CD14-positive monocyte (primary cell): ENCODE measurements at regions not wholly inside any gene's neighbourhood (a gene's known extent, or its start where the extent isn't known, plus 50 kb on each side); places are given as distances from the start of the nearest gene placed in this dataset.

Experiments
- DNase-seq, 3 donors: peaks; one replicate each; pipeline ENCODE4 v3.0.0-alpha.2; 2011 to 2022
- H2AFZ ChIP-seq: 2 replicates; pipeline ENCODE4 v1.6.0; 2012; ENCODE audit warnings: mild to moderate bottlenecking, low read depth, low read length, inconsistent platforms; ENCODE audit not compliant: insufficient read depth, poor library complexity, severe bottlenecking
- H3K27ac ChIP-seq, 2 donors: 1 replicate in 1 of 2; 2 replicates in 1 of 2; pipeline ENCODE4 v1.5.1; 2012 to 2013; ENCODE audit warnings: low read length in 2 of 2, control low read depth in 1 of 2, inconsistent platforms in 1 of 2, low read depth in 1 of 2, mild to moderate bottlenecking in 1 of 2
- H3K27me3 ChIP-seq, 2 donors: one replicate each; pipeline versions ENCODE4 v1.6.0 to v1.6.1; 2011 to 2013; ENCODE audit warnings: low read length in 2 of 2; ENCODE audit not compliant: control insufficient read depth in 2 of 2, insufficient read depth in 2 of 2
- H3K36me3 ChIP-seq, 2 donors: replicated peaks in 1 of 2; 1 replicate in 1 of 2; 2 replicates in 1 of 2; pipeline versions ENCODE4 v1.5.1 to v1.6.1; 2012 to 2013; ENCODE audit warnings: low read length in 2 of 2, control low read depth in 1 of 2, inconsistent platforms in 1 of 2, mild to moderate bottlenecking in 1 of 2; ENCODE audit not compliant: insufficient read depth in 2 of 2, control insufficient read depth in 1 of 2
- H3K4me1 ChIP-seq, 2 donors: 1 replicate in 1 of 2; 2 replicates in 1 of 2; pipeline versions ENCODE4 v1.5.1 to v1.6.1; 2012 to 2013; ENCODE audit warnings: low read length in 2 of 2, control low read depth in 1 of 2, inconsistent platforms in 1 of 2, mild to moderate bottlenecking in 1 of 2, moderate library complexity in 1 of 2; ENCODE audit not compliant: insufficient read depth in 2 of 2, control insufficient read depth in 1 of 2
- H3K4me2 ChIP-seq: replicated peaks from 2 replicates; pipeline ENCODE3; 2012; ENCODE audit warnings: low read length, moderate library complexity, mild to moderate bottlenecking; ENCODE audit not compliant: poor library complexity, severe bottlenecking; ENCODE audit errors: extremely low read depth
- H3K4me3 ChIP-seq, 3 experiments: fragments of 200-600 bp in 1 of 3; sonication (generic) in 1 of 3; replicated peaks in 1 of 3; 1 replicate in 2 of 3; 2 replicates in 1 of 3; pipeline ENCODE4 v1.5.1; 2011 to 2013; ENCODE audit warnings: low read length in 3 of 3, mild to moderate bottlenecking in 3 of 3, control low read depth in 2 of 3, low read depth in 2 of 3, inconsistent platforms in 1 of 3, moderate library complexity in 1 of 3
- H3K79me2 ChIP-seq: 2 replicates; pipeline ENCODE4 v1.6.0; 2012; ENCODE audit warnings: mild to moderate bottlenecking, control low read depth, inconsistent platforms, low read length, moderate library complexity; ENCODE audit not compliant: insufficient read depth
- H3K9ac ChIP-seq: 2 replicates; pipeline ENCODE4 v1.6.0; 2017; ENCODE audit warnings: low read length, mild to moderate bottlenecking; ENCODE audit not compliant: insufficient read depth, poor library complexity, severe bottlenecking
- H3K9me3 ChIP-seq, 2 donors: replicated peaks in 1 of 2; 1 replicate in 1 of 2; 2 replicates in 1 of 2; pipeline versions ENCODE4 v1.5.1 to v1.6.1; 2012 to 2013; ENCODE audit warnings: low read length in 2 of 2, control low read depth in 1 of 2; ENCODE audit not compliant: control insufficient read depth in 1 of 2, insufficient read depth in 1 of 2
- H4K20me1 ChIP-seq: 2 replicates; pipeline ENCODE4 v1.6.0; 2012; ENCODE audit warnings: mild to moderate bottlenecking, low read length, control low read depth, moderate library complexity; ENCODE audit not compliant: insufficient read depth
- H3K27ac Mint-ChIP-seq, 7 donors: one replicate each; pipeline ENCODE4 v1.8.0; 2020; ENCODE audit warnings: mild to moderate bottlenecking in 7 of 7, mixed read lengths in 7 of 7, moderate library complexity in 6 of 7, inconsistent platforms in 2 of 7
- H3K27me3 Mint-ChIP-seq, 3 donors: one replicate each; pipeline ENCODE4 v1.8.0; 2021 to 2022; ENCODE audit warnings: low read depth in 3 of 3, mild to moderate bottlenecking in 3 of 3, mixed read lengths in 3 of 3, moderate library complexity in 3 of 3, inconsistent platforms in 1 of 3
- H3K36me3 Mint-ChIP-seq, 2 donors: one replicate each; pipeline ENCODE4 v1.8.0; 2020; ENCODE audit warnings: mixed read lengths in 2 of 2, inconsistent platforms in 1 of 2, mild to moderate bottlenecking in 1 of 2
- H3K4me1 Mint-ChIP-seq: one replicate; pipeline ENCODE4 v1.8.0; 2020; ENCODE audit warnings: mild to moderate bottlenecking, mixed read lengths
- H3K4me3 Mint-ChIP-seq, 2 donors: one replicate each; pipeline ENCODE4 v1.8.0; 2020; ENCODE audit warnings: mild to moderate bottlenecking in 2 of 2, mixed read lengths in 2 of 2, moderate library complexity in 1 of 2
- H3K9me3 Mint-ChIP-seq, 7 donors: one replicate each; pipeline ENCODE4 v1.8.0; 2020 to 2022; ENCODE audit warnings: mixed read lengths in 7 of 7, mild to moderate bottlenecking in 6 of 7, moderate library complexity in 6 of 7, inconsistent platforms in 2 of 7
- CTCF ChIP-seq: fragments of 200-600 bp; IDR thresholded peaks from one replicate; pipeline ENCODE4 v1.8.0; 2022; ENCODE audit warnings: antibody characterized with exemption, mild to moderate bottlenecking
- WGBS: methylation state at CpG from one replicate; pipeline ENCODE4 v1.1.5; 2013; ENCODE audit warnings: missing lambda C conversion rate; ENCODE audit not compliant: insufficient coverage; 5-methylcytosine and 5-hydroxymethylcytosine counted together
- intact Hi-C, 2 donors: fragments of 100-400 bp; cut with micrococcal nuclease; formaldehyde crosslinking; loops; one replicate each; pipeline versions ENCODE4 v1.15.0 to v1.15.1; 2023

GRCh38 chr15:25072857-25073476 lies 118.2 kb downstream of the SNRPN start:
- Histone ChIP-seq H3K27me3 (no peaks in the 10 kb centered on the region), H3K79me2 (no peaks in the 10 kb centered on the region), H3K9me3 (peaks cover 99 to 100% of the 10 kb centered on the region in 2 donors), H4K20me1 (no peaks in the 10 kb centered on the region), H3K36me3 (peaks cover 0 to 14% of the 10 kb centered on the region in 2 donors), H3K4me3 (peak overlapping the region in 1 of 3 experiments; percentile 26), H3K4me1 (no peaks in the 10 kb centered on the region), H2AFZ (no peak overlapping the region), H3K4me2 (no peak overlapping the region), H3K9ac (no peak overlapping the region), H3K27ac (no peak overlapping the region)
- no peaks in the 10 kb centered on the region for H3K4me1 Mint-ChIP-seq
- H3K4me3 Mint-ChIP-seq, result no peak overlapping the region
- intact Hi-C loops, result no loop called here
- WGBS, result 89% methylated on average over 7 of the region's 11 CpGs
- H3K9me3 Mint-ChIP-seq, result peaks cover 76 to 100% (median 99%) of the 10 kb centered on the region in 7 donors
- H3K27me3 Mint-ChIP-seq, result peaks cover 0 to 2% (median 0%) of the 10 kb centered on the region in 3 donors
- no peak for DNase-seq
- no peak overlapping the region for H3K27ac Mint-ChIP-seq
- peaks cover 19 to 46% of the 10 kb centered on the region in 2 donors for H3K36me3 Mint-ChIP-seq
- no peak for TF ChIP-seq CTCF

- Mint-ChIP-seq H3K4me3 (no peak overlapping the region), H3K27ac (no peak overlapping the region), H3K9me3 (peaks cover 61 to 98% (median 82%) of the 10 kb centered on the region in 7 donors), H3K27me3 (no peaks in the 10 kb centered on the region), H3K36me3 (peaks cover 5 to 13% of the 10 kb centered on the region in 2 donors), H3K4me1 (no peaks in the 10 kb centered on the region)
- Histone ChIP-seq H4K20me1 (no peaks in the 10 kb centered on the region), H2AFZ (no peak overlapping the region), H3K27ac (no peak overlapping the region), H3K4me3 (no peak overlapping the region), H3K9me3 (peaks cover 96 to 98% of the 10 kb centered on the region in 2 donors), H3K36me3 (no peaks in the 10 kb centered on the region), H3K79me2 (no peaks in the 10 kb centered on the region), H3K4me2 (no peak overlapping the region), H3K4me1 (no peaks in the 10 kb centered on the region), H3K9ac (no peak overlapping the region), H3K27me3 (no peaks in the 10 kb centered on the region)
- intact Hi-C loops, result no loop called here
- DNase-seq, result no peak
- TF ChIP-seq CTCF, result no peak
- WGBS, result 88% methylated on average over 8 of the region's 8 CpGs
Observed at GRCh38 chr15:25087137-25087536, 132.3 kb downstream of the SNRPN start.
